GM23338 (cell line): ENCODE measurements at regions not wholly inside any gene's neighbourhood (a gene's known extent, or its start where the extent isn't known, plus 50 kb on each side); places are given as distances from the start of the nearest gene placed in this dataset.

Experiments
- CREB1 ChIP-seq: fragments of 250-450 bp; sonication (Bioruptor Pico); IDR thresholded peaks from 2 replicates; pipeline ENCODE4 v1.5.0; 2020; ENCODE audit warnings: low read depth, mild to moderate bottlenecking, moderate library complexity
- ETS1 ChIP-seq: IDR thresholded peaks from 2 replicates; pipeline ENCODE4 v1.6.1; 2016; ENCODE audit warnings: antibody characterized with exemption
- EZH2 ChIP-seq: fragments of 200-600 bp; sonication (generic); IDR thresholded peaks from one replicate; pipeline ENCODE4 v1.8.0; 2017; ENCODE audit warnings: antibody characterized with exemption, mild to moderate bottlenecking, low read depth; ENCODE audit not compliant: unreplicated experiment
- EZH2phosphoT487 ChIP-seq: fragments of 200-600 bp; sonication (generic); IDR thresholded peaks from one replicate; pipeline ENCODE4 v1.8.1; 2018; ENCODE audit warnings: antibody characterized with exemption; ENCODE audit not compliant: unreplicated experiment
- NANOG ChIP-seq: IDR thresholded peaks from 2 replicates; pipeline ENCODE4 v1.6.1; 2016; ENCODE audit warnings: antibody characterized with exemption, borderline replicate concordance
- POLR2AphosphoS5 ChIP-seq: IDR thresholded peaks from 2 replicates; pipeline ENCODE4 v1.6.1; 2016; ENCODE audit warnings: antibody characterized with exemption, low read depth
- ZNF331 ChIP-seq: fragments of 250-450 bp; sonication (Bioruptor Pico); IDR thresholded peaks from 2 replicates; pipeline ENCODE4 v1.5.0; 2020; ENCODE audit warnings: low read depth, mild to moderate bottlenecking, moderate library complexity
- TF ChIP-seq, protein P1 (sequence below): fragments of 250-450 bp; sonication (Bioruptor Pico); IDR thresholded peaks from 2 replicates; pipeline ENCODE4 v1.5.0; 2020; ENCODE audit warnings: mild to moderate bottlenecking, moderate library complexity
- TF ChIP-seq, protein P2 (sequence below): IDR thresholded peaks from one replicate; pipeline ENCODE4 v1.6.1; 2018; ENCODE audit warnings: antibody characterized with exemption; ENCODE audit not compliant: unreplicated experiment

GRCh38 chr2:238527565-238527964 lies 100.8 kb downstream of the ASB1 start (continued):
- TF ChIP-seq, protein P1, sequence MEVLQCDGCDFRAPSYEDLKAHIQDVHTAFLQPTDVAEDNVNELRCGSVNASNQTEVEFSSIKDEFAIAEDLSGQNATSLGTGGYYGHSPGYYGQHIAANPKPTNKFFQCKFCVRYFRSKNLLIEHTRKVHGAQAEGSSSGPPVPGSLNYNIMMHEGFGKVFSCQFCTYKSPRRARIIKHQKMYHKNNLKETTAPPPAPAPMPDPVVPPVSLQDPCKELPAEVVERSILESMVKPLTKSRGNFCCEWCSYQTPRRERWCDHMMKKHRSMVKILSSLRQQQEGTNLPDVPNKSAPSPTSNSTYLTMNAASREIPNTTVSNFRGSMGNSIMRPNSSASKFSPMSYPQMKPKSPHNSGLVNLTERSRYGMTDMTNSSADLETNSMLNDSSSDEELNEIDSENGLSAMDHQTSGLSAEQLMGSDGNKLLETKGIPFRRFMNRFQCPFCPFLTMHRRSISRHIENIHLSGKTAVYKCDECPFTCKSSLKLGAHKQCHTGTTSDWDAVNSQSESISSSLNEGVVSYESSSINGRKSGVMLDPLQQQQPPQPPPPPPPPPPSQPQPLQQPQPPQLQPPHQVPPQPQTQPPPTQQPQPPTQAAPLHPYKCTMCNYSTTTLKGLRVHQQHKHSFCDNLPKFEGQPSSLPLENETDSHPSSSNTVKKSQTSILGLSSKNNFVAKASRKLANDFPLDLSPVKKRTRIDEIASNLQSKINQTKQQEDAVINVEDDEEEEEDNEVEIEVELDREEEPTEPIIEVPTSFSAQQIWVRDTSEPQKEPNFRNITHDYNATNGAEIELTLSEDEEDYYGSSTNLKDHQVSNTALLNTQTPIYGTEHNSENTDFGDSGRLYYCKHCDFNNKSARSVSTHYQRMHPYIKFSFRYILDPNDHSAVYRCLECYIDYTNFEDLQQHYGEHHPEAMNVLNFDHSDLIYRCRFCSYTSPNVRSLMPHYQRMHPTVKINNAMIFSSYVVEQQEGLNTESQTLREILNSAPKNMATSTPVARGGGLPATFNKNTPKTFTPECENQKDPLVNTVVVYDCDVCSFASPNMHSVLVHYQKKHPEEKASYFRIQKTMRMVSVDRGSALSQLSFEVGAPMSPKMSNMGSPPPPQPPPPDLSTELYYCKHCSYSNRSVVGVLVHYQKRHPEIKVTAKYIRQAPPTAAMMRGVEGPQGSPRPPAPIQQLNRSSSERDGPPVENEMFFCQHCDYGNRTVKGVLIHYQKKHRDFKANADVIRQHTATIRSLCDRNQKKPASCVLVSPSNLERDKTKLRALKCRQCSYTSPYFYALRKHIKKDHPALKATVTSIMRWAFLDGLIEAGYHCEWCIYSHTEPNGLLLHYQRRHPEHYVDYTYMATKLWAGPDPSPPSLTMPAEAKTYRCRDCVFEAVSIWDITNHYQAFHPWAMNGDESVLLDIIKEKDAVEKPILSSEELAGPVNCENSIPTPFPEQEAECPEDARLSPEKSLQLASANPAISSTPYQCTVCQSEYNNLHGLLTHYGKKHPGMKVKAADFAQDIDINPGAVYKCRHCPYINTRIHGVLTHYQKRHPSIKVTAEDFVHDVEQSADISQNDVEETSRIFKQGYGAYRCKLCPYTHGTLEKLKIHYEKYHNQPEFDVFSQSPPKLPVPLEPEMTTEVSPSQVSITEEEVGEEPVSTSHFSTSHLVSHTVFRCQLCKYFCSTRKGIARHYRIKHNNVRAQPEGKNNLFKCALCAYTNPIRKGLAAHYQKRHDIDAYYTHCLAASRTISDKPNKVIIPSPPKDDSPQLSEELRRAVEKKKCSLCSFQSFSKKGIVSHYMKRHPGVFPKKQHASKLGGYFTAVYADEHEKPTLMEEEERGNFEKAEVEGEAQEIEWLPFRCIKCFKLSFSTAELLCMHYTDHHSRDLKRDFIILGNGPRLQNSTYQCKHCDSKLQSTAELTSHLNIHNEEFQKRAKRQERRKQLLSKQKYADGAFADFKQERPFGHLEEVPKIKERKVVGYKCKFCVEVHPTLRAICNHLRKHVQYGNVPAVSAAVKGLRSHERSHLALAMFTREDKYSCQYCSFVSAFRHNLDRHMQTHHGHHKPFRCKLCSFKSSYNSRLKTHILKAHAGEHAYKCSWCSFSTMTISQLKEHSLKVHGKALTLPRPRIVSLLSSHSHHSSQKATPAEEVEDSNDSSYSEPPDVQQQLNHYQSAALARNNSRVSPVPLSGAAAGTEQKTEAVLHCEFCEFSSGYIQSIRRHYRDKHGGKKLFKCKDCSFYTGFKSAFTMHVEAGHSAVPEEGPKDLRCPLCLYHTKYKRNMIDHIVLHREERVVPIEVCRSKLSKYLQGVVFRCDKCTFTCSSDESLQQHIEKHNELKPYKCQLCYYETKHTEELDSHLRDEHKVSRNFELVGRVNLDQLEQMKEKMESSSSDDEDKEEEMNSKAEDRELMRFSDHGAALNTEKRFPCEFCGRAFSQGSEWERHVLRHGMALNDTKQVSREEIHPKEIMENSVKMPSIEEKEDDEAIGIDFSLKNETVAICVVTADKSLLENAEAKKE = no peak
- TF ChIP-seq NANOG (no peak), ZNF331 (CRISPR knock-in tag) (no peak), EZH2 (no peak), EZH2phosphoT487 (no peak), CREB1 (no peak), POLR2AphosphoS5 (no peak), ETS1 (no peak)
- TF ChIP-seq, protein P2, sequence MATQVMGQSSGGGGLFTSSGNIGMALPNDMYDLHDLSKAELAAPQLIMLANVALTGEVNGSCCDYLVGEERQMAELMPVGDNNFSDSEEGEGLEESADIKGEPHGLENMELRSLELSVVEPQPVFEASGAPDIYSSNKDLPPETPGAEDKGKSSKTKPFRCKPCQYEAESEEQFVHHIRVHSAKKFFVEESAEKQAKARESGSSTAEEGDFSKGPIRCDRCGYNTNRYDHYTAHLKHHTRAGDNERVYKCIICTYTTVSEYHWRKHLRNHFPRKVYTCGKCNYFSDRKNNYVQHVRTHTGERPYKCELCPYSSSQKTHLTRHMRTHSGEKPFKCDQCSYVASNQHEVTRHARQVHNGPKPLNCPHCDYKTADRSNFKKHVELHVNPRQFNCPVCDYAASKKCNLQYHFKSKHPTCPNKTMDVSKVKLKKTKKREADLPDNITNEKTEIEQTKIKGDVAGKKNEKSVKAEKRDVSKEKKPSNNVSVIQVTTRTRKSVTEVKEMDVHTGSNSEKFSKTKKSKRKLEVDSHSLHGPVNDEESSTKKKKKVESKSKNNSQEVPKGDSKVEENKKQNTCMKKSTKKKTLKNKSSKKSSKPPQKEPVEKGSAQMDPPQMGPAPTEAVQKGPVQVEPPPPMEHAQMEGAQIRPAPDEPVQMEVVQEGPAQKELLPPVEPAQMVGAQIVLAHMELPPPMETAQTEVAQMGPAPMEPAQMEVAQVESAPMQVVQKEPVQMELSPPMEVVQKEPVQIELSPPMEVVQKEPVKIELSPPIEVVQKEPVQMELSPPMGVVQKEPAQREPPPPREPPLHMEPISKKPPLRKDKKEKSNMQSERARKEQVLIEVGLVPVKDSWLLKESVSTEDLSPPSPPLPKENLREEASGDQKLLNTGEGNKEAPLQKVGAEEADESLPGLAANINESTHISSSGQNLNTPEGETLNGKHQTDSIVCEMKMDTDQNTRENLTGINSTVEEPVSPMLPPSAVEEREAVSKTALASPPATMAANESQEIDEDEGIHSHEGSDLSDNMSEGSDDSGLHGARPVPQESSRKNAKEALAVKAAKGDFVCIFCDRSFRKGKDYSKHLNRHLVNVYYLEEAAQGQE = no peak
